ENCODE measurements at regions not wholly inside any gene's neighbourhood (a gene's known extent, or its start where the extent isn't known, plus 50 kb on each side); places are given as distances from the start of the nearest gene placed in this dataset.

DNA sequence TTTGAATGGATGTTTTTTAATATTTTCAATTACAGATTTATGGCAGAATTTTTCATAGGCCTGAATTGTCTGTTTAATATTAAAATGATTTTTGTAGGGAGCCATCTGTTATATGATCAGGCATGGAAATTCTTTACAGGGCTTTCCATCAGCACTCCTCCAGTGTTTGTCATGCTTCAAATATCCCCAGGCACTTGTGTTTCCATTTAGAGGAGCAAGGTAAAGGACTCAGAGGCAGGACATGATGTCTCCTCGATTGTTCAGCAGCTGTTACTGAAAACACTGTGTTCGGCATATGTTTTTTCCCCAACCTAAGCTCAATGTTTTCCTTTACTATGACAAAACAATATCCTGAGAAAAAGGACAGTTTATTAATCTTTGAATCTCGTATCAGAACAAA, 172.3 kb upstream of the RFX3 start:
- TF ChIP-seq POLR2AphosphoS5 (IDR thresholded peaks at IDR 0.05; ENCODE audit: low read depth, low read length): no peak
- no peak for TF ChIP-seq POLR2A (IDR thresholded peaks at IDR 0.05; ENCODE audit: low read depth, low read length)
- TF ChIP-seq TAF1 (IDR thresholded peaks at IDR 0.05; ENCODE audit: low read depth, low read length): no peak
- TF ChIP-seq POU2F2 (IDR thresholded peaks at IDR 0.05; ENCODE audit: low read depth, low read length): no peak
- TF ChIP-seq SPI1 (IDR thresholded peaks at IDR 0.05; ENCODE audit: low read depth, low read length): no peak

Data from GM12891 (cell line).